T-helper 1 cell treated with Interleukin-12 subunit alpha and Interleukin-12 subunit beta and Interleukin-4 antibody, amounts not matched to agents 30 μg/mL and 1 μg/mL, for 36 hours (primary cell): ENCODE measurements at regions not wholly inside any gene's neighbourhood (a gene's known extent, or its start where the extent isn't known, plus 50 kb on each side); places are given as distances from the start of the nearest gene placed in this dataset.

ENCODE experiments used
- H3K27ac Mint-ChIP-seq: one replicate; pipeline ENCODE4 v1.8.0; 2021; ENCODE audit warnings: mild to moderate bottlenecking, mixed read lengths
- H3K27me3 Mint-ChIP-seq: one replicate; pipeline ENCODE4 v1.8.0; 2021; ENCODE audit warnings: low read depth, mixed read lengths
- H3K36me3 Mint-ChIP-seq: one replicate; pipeline ENCODE4 v1.8.0; 2021; ENCODE audit warnings: low read depth, mixed read lengths
- H3K4me1 Mint-ChIP-seq: one replicate; pipeline ENCODE4 v1.8.0; 2021; ENCODE audit warnings: low read depth, mixed read lengths
- H3K4me3 Mint-ChIP-seq: one replicate; pipeline ENCODE4 v1.8.0; 2021; ENCODE audit warnings: mild to moderate bottlenecking, moderate library complexity, mixed read lengths
- H3K9me3 Mint-ChIP-seq: one replicate; pipeline ENCODE4 v1.8.0; 2021; ENCODE audit warnings: mixed read lengths

DNA sequence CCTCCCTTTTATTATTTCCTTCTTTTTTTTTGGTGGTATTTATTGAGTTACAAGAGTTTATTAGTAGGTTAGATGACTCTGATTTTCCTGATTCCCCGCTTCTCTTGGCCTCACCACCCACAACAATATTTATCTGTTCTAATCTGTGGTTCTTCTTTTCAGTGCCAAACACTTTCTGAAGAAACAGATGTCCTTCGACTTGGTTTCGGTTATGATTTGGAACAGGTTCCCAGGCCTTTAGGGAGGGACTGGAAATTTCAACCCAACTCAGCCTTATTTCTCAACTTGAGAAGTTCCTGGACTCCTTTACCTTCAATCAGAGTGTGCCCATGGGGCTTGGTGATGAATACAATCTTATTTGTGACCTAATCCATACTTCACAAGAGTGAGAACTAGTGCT is 108.1 kb downstream of the UCHL1 start:
- H3K27ac Mint-ChIP-seq, result no peak overlapping the region
- H3K9me3 Mint-ChIP-seq, result no peaks in the 10 kb centered on the region
- no peaks in the 10 kb centered on the region for H3K36me3 Mint-ChIP-seq
- no peaks in the 10 kb centered on the region for H3K4me1 Mint-ChIP-seq
- H3K4me3 Mint-ChIP-seq, result no peak overlapping the region
- H3K27me3 Mint-ChIP-seq, result peaks cover 28% of the 10 kb centered on the region

GRCh38 chr4:41365681-41366080 is 109.0 kb downstream of the UCHL1 start:
- H3K4me1 Mint-ChIP-seq, result no peaks in the 10 kb centered on the region
- H3K27me3 Mint-ChIP-seq, result peaks cover 26% of the 10 kb centered on the region
- H3K9me3 Mint-ChIP-seq, result no peaks in the 10 kb centered on the region
- no peak overlapping the region for H3K4me3 Mint-ChIP-seq
- no peaks in the 10 kb centered on the region for H3K36me3 Mint-ChIP-seq
- no peak overlapping the region for H3K27ac Mint-ChIP-seq

DNA sequence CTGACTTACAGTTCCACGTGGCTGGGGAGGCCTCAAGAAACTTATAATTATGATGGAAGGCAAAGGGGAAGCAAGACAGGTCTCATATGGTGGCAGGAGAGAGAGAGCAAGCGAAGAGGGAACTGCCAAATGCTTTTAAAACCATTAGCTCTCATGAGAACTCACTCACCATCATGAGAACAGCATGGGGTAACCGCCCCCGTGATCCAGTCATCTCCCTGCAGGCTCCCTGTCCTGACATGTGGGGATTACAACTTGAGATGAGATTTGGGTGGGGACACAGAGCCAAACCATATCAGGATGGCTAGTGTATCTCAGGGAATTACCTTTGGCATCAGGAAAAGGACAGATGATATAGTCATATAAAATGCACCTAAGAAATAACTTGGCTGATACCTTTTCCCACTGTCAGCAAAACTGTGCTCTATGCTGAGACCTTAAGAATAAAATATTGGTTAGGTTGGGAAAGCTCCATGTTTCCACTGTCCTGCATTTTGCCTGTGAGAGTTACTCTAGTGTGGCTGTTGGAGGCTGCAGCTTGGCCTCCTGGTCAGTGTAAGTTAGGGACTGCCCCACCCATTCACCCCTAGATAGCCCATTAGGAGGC is 110.3 kb downstream of the UCHL1 start:
- no peaks in the 10 kb centered on the region for H3K4me1 Mint-ChIP-seq
- peaks cover 17% of the 10 kb centered on the region for H3K27me3 Mint-ChIP-seq
- no peaks in the 10 kb centered on the region for H3K36me3 Mint-ChIP-seq
- H3K9me3 Mint-ChIP-seq, result no peaks in the 10 kb centered on the region
- H3K4me3 Mint-ChIP-seq, result no peak overlapping the region
- H3K27ac Mint-ChIP-seq, result no peak overlapping the region

DNA sequence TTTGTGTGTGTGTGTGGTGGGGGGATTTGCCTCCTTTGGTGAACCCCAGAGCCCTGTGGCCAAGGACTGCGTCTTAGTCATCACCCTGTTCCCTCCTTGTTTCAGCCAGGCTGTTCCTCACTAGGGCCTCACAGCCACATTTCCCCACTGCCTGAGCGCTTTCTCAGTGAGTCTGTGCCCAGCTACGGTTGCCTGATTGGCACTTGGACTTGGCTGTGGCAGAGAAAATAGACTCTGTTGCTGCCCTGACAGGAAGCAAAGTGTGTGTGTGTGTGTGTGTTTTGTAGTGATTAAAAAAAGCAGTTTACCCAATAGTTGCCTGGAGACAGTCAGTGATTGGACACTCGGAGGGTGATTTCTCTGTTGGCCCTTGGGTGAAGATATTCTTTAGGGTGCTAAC is 113.0 kb downstream of the UCHL1 start:
- Mint-ChIP-seq H3K27ac (no peak overlapping the region), H3K27me3 (peaks cover 3% of the 10 kb centered on the region), H3K4me3 (no peak overlapping the region), H3K9me3 (no peaks in the 10 kb centered on the region), H3K36me3 (no peaks in the 10 kb centered on the region), H3K4me1 (no peaks in the 10 kb centered on the region)

GRCh38 chr4:41373221-41373620 is 116.5 kb downstream of the UCHL1 start:
- Mint-ChIP-seq H3K36me3 (no peaks in the 10 kb centered on the region), H3K9me3 (no peaks in the 10 kb centered on the region), H3K4me3 (no peak overlapping the region), H3K27me3 (no peaks in the 10 kb centered on the region), H3K4me1 (no peaks in the 10 kb centered on the region), H3K27ac (no peak overlapping the region)

DNA sequence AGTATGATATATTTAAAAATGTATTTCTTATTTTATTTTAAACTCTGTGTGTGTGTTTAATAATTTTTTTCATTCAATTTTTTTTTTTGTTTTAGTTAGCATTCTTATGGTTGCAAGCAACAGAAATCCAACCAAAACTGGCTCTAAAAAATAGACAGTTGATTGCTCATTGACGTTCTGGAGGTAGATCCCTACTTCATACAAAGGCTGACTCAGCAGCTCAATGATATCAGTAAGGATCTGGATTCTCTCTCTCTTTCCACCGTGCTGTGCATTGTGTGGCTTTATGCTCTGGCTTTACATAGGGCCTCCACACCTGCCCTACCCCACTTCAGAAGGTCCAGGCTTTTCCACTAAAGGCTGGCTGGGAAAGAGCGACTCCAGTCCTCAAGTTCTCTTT is 117.8 kb downstream of the UCHL1 start:
- no peak overlapping the region for H3K27ac Mint-ChIP-seq
- H3K4me3 Mint-ChIP-seq, result no peak overlapping the region
- H3K9me3 Mint-ChIP-seq, result peaks cover 3% of the 10 kb centered on the region
- no peaks in the 10 kb centered on the region for H3K36me3 Mint-ChIP-seq
- H3K27me3 Mint-ChIP-seq, result no peaks in the 10 kb centered on the region
- no peaks in the 10 kb centered on the region for H3K4me1 Mint-ChIP-seq

DNA sequence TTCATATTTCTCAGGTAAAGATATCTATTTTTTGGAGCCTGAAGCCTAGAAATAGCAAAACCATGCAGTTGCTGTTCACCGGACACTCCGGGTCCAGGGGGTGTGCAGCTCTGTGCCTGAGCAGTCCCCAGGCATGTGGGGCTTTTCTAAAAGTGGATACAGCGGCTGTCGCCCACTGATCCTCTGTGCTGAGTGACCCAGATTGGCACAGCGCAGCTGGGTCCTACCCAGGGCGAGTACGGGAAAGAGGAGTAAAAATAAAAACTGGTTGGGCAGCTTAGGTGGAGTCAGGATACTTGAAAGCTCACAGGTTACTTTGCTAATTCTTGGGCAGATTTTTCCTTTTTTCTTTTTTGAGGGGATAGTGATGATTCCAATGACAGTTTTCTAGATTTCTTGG is 118.8 kb downstream of the UCHL1 start:
- Mint-ChIP-seq H3K27ac (no peak overlapping the region), H3K4me3 (no peak overlapping the region), H3K9me3 (peaks cover 3% of the 10 kb centered on the region), H3K36me3 (no peaks in the 10 kb centered on the region), H3K4me1 (no peaks in the 10 kb centered on the region), H3K27me3 (no peaks in the 10 kb centered on the region)

GRCh38 chr4:41377196-41377595 is 120.5 kb downstream of the UCHL1 start:
- no peak overlapping the region for H3K27ac Mint-ChIP-seq
- no peaks in the 10 kb centered on the region for H3K27me3 Mint-ChIP-seq
- no peaks in the 10 kb centered on the region for H3K4me1 Mint-ChIP-seq
- no peak overlapping the region for H3K4me3 Mint-ChIP-seq
- peaks cover 3% of the 10 kb centered on the region for H3K9me3 Mint-ChIP-seq
- no peaks in the 10 kb centered on the region for H3K36me3 Mint-ChIP-seq

DNA sequence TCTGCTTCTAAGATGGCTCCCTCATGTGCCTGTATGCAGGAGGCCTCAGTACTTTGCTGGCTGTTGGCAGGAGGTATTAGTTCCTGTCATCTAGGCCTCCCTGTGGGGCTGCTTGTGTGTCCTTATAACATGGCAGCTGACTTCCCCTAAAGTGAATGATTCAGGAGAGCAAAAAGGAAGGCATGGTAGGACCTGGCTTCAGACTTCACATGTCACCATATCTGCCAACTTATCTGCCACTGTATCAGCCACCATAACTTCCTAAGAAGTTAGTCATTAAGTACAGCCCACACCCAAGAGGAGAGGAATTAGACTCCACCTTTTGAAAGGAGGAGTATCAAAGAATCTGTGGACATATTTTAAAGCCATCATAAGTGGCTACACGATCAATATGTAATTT is 122.5 kb downstream of the UCHL1 start:
- H3K9me3 Mint-ChIP-seq, result peaks cover 3% of the 10 kb centered on the region
- no peak overlapping the region for H3K27ac Mint-ChIP-seq
- H3K4me1 Mint-ChIP-seq, result no peaks in the 10 kb centered on the region
- H3K4me3 Mint-ChIP-seq, result no peak overlapping the region
- no peaks in the 10 kb centered on the region for H3K27me3 Mint-ChIP-seq
- H3K36me3 Mint-ChIP-seq, result no peaks in the 10 kb centered on the region

- Mint-ChIP-seq H3K9me3 (peaks cover 3% of the 10 kb centered on the region), H3K4me3 (no peak overlapping the region), H3K27me3 (no peaks in the 10 kb centered on the region), H3K36me3 (no peaks in the 10 kb centered on the region), H3K27ac (no peak overlapping the region), H3K4me1 (no peaks in the 10 kb centered on the region)
These were observed 123.9 kb downstream of the UCHL1 start for GRCh38 chr4:41380511-41381157.

GRCh38 chr4:41381384-41381783 is 124.7 kb downstream of the UCHL1 start:
- Mint-ChIP-seq H3K9me3 (peaks cover 3% of the 10 kb centered on the region), H3K27ac (no peak overlapping the region), H3K27me3 (no peaks in the 10 kb centered on the region), H3K4me3 (no peak overlapping the region), H3K36me3 (no peaks in the 10 kb centered on the region), H3K4me1 (no peaks in the 10 kb centered on the region)

DNA sequence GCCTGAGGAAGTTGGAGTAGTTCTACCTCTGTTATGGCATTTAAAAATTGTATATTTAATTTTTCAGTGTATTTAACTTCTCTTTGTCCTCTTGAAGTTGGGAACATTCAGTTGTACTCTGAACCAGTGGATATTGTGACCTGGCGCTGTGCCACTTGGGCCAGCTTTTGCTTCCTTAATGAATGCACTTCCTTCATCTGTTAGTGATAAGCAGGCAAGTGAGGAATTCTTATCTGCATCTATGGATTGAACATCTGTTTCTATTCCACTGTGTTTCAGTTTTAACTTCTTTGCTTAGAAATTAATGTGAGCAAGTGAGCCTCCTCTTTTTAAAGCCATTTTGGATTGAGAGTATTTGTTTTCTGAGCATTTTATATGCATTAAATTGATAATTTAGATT is 128.3 kb downstream of the UCHL1 start:
- Mint-ChIP-seq H3K4me1 (no peaks in the 10 kb centered on the region), H3K9me3 (no peaks in the 10 kb centered on the region), H3K27me3 (no peaks in the 10 kb centered on the region), H3K36me3 (no peaks in the 10 kb centered on the region), H3K4me3 (no peak overlapping the region), H3K27ac (no peak overlapping the region)

- Mint-ChIP-seq H3K4me1 (no peaks in the 10 kb centered on the region), H3K9me3 (no peaks in the 10 kb centered on the region), H3K27ac (no peak overlapping the region), H3K36me3 (no peaks in the 10 kb centered on the region), H3K27me3 (no peaks in the 10 kb centered on the region), H3K4me3 (no peak overlapping the region)
These were observed 128.8 kb downstream of the UCHL1 start for GRCh38 chr4:41385481-41385880.

DNA sequence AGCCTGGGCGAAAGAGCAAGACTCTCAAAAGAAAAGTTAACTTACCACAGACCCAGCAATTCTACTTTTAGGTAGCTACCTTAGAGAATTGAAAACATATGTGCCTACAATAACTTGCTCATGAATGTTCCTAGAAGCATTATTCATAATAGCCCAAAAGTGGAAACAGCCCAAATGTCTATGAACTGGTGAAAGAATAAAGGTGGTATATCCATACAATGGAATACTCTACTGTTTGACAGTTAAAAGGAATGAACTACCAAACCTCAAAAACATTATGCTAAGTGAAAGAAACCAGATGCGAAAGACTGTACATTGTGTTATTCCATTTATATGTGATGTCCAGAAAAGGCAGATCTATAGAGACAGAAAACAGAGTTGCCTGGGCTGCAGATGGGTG is 131.4 kb downstream of the UCHL1 start:
- Mint-ChIP-seq H3K36me3 (no peaks in the 10 kb centered on the region), H3K4me3 (no peak overlapping the region), H3K27ac (no peak overlapping the region), H3K27me3 (no peaks in the 10 kb centered on the region), H3K4me1 (no peaks in the 10 kb centered on the region), H3K9me3 (no peaks in the 10 kb centered on the region)

GRCh38 chr4:41389356-41389755 is 132.6 kb downstream of the UCHL1 start:
- Mint-ChIP-seq H3K4me3 (no peak overlapping the region), H3K27ac (no peak overlapping the region), H3K27me3 (no peaks in the 10 kb centered on the region), H3K9me3 (no peaks in the 10 kb centered on the region), H3K4me1 (no peaks in the 10 kb centered on the region), H3K36me3 (no peaks in the 10 kb centered on the region)

DNA sequence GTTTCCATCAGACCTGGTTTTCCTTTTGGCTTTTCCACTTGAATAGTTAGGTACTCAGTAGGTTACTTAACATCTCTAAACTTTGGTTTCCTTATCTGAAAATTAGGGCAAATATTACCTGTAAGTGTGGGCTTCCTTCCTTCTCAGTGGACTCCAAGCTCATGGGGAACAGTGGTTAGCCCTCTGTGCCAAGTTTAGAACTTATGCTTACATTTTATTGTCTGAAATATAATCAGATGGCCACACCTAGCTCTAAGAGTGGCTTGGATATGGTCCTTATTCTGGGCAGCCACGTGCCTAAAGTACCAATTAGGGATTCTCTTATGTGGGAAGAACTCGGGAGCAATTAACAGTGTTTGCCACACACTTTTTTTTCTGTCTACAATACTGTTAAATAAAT is 133.9 kb downstream of the UCHL1 start:
- no peaks in the 10 kb centered on the region for H3K27me3 Mint-ChIP-seq
- H3K4me3 Mint-ChIP-seq, result no peak overlapping the region
- no peak overlapping the region for H3K27ac Mint-ChIP-seq
- H3K4me1 Mint-ChIP-seq, result no peaks in the 10 kb centered on the region
- H3K9me3 Mint-ChIP-seq, result no peaks in the 10 kb centered on the region
- H3K36me3 Mint-ChIP-seq, result no peaks in the 10 kb centered on the region
